ENCODE measurements at regions not wholly inside any gene's neighbourhood (a gene's known extent, or its start where the extent isn't known, plus 50 kb on each side); places are given as distances from the start of the nearest gene placed in this dataset.
A peak's percentile ranks its signal among the peaks of the same experiment; 100 is the strongest.

DNA sequence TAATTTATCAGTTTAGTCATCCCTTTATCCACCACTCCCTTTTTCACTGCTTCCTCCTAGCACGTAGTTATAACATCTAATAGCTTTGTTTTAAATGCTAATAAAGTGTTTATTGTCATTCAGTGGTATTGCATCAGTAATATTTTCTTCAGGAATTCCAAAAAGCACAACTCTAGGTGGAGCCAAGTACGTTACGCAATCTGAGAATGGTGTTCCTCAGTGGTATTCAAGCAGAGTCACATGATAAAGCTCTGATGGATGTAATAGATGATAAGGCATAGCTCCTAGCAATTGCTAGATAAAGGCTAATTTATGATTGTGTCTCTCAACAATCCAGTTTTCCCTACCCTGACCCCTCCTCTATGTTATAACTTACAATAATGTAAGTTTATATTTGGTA lies 494.6 kb upstream of the ADGRL4 start:
- Histone ChIP-seq H3F3A (ENCODE audit: insufficient read depth, low read length) (no peaks in the 10 kb centered on the region), H3K4me3 (ENCODE audit: low read length) (no peak overlapping the region), H3K9ac (ENCODE audit: low read length) (no peak overlapping the region), H3K9me3 (replicated peaks; ENCODE audit: insufficient read depth, low read length) (no peaks in the 10 kb centered on the region), H3K36me3 (replicated peaks; ENCODE audit: insufficient read depth, low read length) (no peaks in the 10 kb centered on the region), H3K4me1 (ENCODE audit: low read length) (peaks cover 4% of the 10 kb centered on the region), H4K20me1 (ENCODE audit: insufficient read depth, low read length) (no peaks in the 10 kb centered on the region), H3K4me2 (ENCODE audit: low read depth, low read length) (no peak overlapping the region), H3K79me2 (ENCODE audit: low read length) (no peaks in the 10 kb centered on the region), H2AFZ (ENCODE audit: low read length) (no peak overlapping the region), H3K27me3 (replicated peaks; ENCODE audit: insufficient read depth, low read length) (no peaks in the 10 kb centered on the region), H3K9me2 (replicated peaks; ENCODE audit: insufficient read depth, low read length) (no peaks in the 10 kb centered on the region), H3K27ac (ENCODE audit: low read length) (no peak overlapping the region)
- DNase-seq = no peak
- TF ChIP-seq EZH2phosphoT487 (IDR thresholded peaks at IDR 0.05; ENCODE audit: low read length) (no peak), CTCF (IDR thresholded peaks at IDR 0.05; ENCODE audit: low read length) (no peak), EZH2 (optimal IDR thresholded peaks at IDR 0.05; ENCODE audit: low read depth, low read length) (no peak)

DNA sequence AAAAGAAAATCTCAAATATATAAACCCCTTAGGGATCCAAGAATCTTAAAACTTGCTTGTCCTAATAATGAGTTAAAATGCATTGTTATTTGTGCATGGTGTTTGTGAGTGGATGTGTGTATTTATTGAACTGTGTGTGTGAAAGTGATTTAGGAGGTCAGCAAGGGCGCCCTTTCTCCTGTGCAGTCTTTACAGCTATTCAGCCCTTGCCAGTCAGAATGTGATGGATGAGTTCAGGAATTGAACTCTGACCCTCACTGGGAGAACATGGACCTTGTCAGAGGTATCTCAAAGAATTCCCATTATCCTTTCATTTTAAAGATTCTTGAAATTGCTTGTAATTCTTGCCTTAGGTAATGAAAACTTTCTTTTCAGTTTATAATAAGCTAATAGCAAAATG lies 493.0 kb upstream of the ADGRL4 start:
- H3K27ac ChIP-seq (ENCODE audit: low read length) = no peak overlapping the region
- no peak for DNase-seq
- no peaks in the 10 kb centered on the region for H3K9me2 ChIP-seq (replicated peaks; ENCODE audit: insufficient read depth, low read length)
- no peak overlapping the region for H2AFZ ChIP-seq (ENCODE audit: low read length)
- H3K27me3 ChIP-seq (replicated peaks; ENCODE audit: insufficient read depth, low read length) = no peaks in the 10 kb centered on the region
- H3K4me1 ChIP-seq (ENCODE audit: low read length) = peaks cover 14% of the 10 kb centered on the region
- no peaks in the 10 kb centered on the region for H3K79me2 ChIP-seq (ENCODE audit: low read length)
- H3K9ac ChIP-seq (ENCODE audit: low read length) = no peak overlapping the region
- no peak overlapping the region for H3K4me2 ChIP-seq (ENCODE audit: low read depth, low read length)
- no peaks in the 10 kb centered on the region for H4K20me1 ChIP-seq (ENCODE audit: insufficient read depth, low read length)
- no peaks in the 10 kb centered on the region for H3K9me3 ChIP-seq (replicated peaks; ENCODE audit: insufficient read depth, low read length)
- TF ChIP-seq EZH2phosphoT487 (IDR thresholded peaks at IDR 0.05; ENCODE audit: low read length) (no peak), CTCF (IDR thresholded peaks at IDR 0.05; ENCODE audit: low read length) (no peak), EZH2 (optimal IDR thresholded peaks at IDR 0.05; ENCODE audit: low read depth, low read length) (no peak)
- H3K36me3 ChIP-seq (replicated peaks; ENCODE audit: insufficient read depth, low read length) = no peaks in the 10 kb centered on the region
- no peak overlapping the region for H3K4me3 ChIP-seq (ENCODE audit: low read length)
- no peaks in the 10 kb centered on the region for H3F3A ChIP-seq (ENCODE audit: insufficient read depth, low read length)

- Histone ChIP-seq H3K4me2 (ENCODE audit: low read depth, low read length) (no peak overlapping the region), H2AFZ (ENCODE audit: low read length) (no peak overlapping the region), H3F3A (ENCODE audit: insufficient read depth, low read length) (no peaks in the 10 kb centered on the region), H3K27ac (ENCODE audit: low read length) (no peak overlapping the region), H3K27me3 (replicated peaks; ENCODE audit: insufficient read depth, low read length) (no peaks in the 10 kb centered on the region), H3K9me2 (replicated peaks; ENCODE audit: insufficient read depth, low read length) (no peaks in the 10 kb centered on the region), H3K79me2 (ENCODE audit: low read length) (no peaks in the 10 kb centered on the region), H3K4me3 (ENCODE audit: low read length) (no peak overlapping the region), H3K9ac (ENCODE audit: low read length) (no peak overlapping the region), H3K9me3 (replicated peaks; ENCODE audit: insufficient read depth, low read length) (no peaks in the 10 kb centered on the region), H4K20me1 (ENCODE audit: insufficient read depth, low read length) (no peaks in the 10 kb centered on the region), H3K4me1 (ENCODE audit: low read length) (peaks cover 14% of the 10 kb centered on the region), H3K36me3 (replicated peaks; ENCODE audit: insufficient read depth, low read length) (no peaks in the 10 kb centered on the region)
- DNase-seq = peak; percentile 62
- peak; percentile 96 for TF ChIP-seq CTCF (IDR thresholded peaks at IDR 0.05; ENCODE audit: low read length)
- no peak for TF ChIP-seq EZH2 (optimal IDR thresholded peaks at IDR 0.05; ENCODE audit: low read depth, low read length)
These were observed 490.8 kb upstream of the ADGRL4 start for GRCh38 chr1:79497193-79497773.

Measured in MM.1S (cell line).